IMR-90 (cell line): ENCODE measurements at regions not wholly inside any gene's neighbourhood (a gene's known extent, or its start where the extent isn't known, plus 50 kb on each side); places are given as distances from the start of the nearest gene placed in this dataset.

Experiments
- ATAC-seq: fragments of 200-7000 bp; cut with Tn5 transposase; 2 replicates; pipeline ENCODE4 v1.9.1; 2020; ENCODE audit warnings: low read depth, mild to moderate bottlenecking, moderate library complexity
- BruUV-seq: library from RNA; stranded (reverse); fragments of 400-500 nt; replicated peaks from 2 replicates; lab custom pipeline; 2021; lab: Mats Ljungman, UMichigan
- CTCF ChIA-PET: fragments of 300-600 bp; formaldehyde crosslinking; extraction: SDS; loops from one replicate; lab custom pipeline; 2021; ENCODE audit warnings: antibody characterized with exemption; lab: Yijun Ruan, JAX
- POLR2A ChIA-PET: fragments of 300-600 bp; sonication (Branson Sonifier 250); formaldehyde crosslinking; loops from one replicate; lab custom pipeline; 2022; ENCODE audit warnings: antibody characterized with exemption; ENCODE audit not compliant: unreplicated experiment; lab: Charles Lee
- DNase-seq: peaks from one replicate; pipeline ENCODE4 v3.0.0; 2013
- H2AFZ ChIP-seq: replicated peaks from 2 replicates; pipeline ENCODE3; 2013; ENCODE audit warnings: low read length, mild to moderate bottlenecking; ENCODE audit not compliant: poor library complexity
- H2AK5ac ChIP-seq: 2 replicates; pipeline ENCODE4 v1.6.1; 2013; ENCODE audit warnings: low read depth, low read length, inconsistent platforms
- H2AK9ac ChIP-seq: replicated peaks from 2 replicates; pipeline ENCODE3; 2013; ENCODE audit warnings: mild to moderate bottlenecking, low read depth, low read length, moderate library complexity; ENCODE audit not compliant: poor library complexity
- H2BK120ac ChIP-seq: 2 replicates; pipeline ENCODE4 v1.6.1; 2013; ENCODE audit warnings: low read depth, low read length, inconsistent platforms
- H2BK15ac ChIP-seq: 3 replicates; pipeline ENCODE4 v1.6.1; 2013; ENCODE audit warnings: low read depth, low read length, inconsistent platforms
- H2BK20ac ChIP-seq: 2 replicates; pipeline ENCODE4 v1.6.1; 2013; ENCODE audit warnings: low read depth, mild to moderate bottlenecking, inconsistent platforms, low read length, moderate library complexity
- H2BK5ac ChIP-seq: 2 replicates; pipeline ENCODE4 v1.6.1; 2013; ENCODE audit warnings: mild to moderate bottlenecking, low read depth, low read length, inconsistent platforms; ENCODE audit not compliant: poor library complexity, severe bottlenecking
- H3K14ac ChIP-seq: replicated peaks from 2 replicates; pipeline ENCODE4 v1.6.1; 2013; ENCODE audit warnings: low read depth, low read length, inconsistent platforms
- H3K18ac ChIP-seq: 2 replicates; pipeline ENCODE4 v1.6.1; 2013; ENCODE audit warnings: low read depth, low read length, control low read depth
- H3K23ac ChIP-seq: 2 replicates; pipeline ENCODE4 v1.6.1; 2013; ENCODE audit warnings: low read depth, low read length, inconsistent platforms
- H3K27ac ChIP-seq: 2 replicates; pipeline ENCODE4 v1.5.1; 2013; ENCODE audit warnings: mild to moderate bottlenecking, control low read depth, low read length; ENCODE audit not compliant: insufficient read depth
- H3K27me3 ChIP-seq: 2 replicates; pipeline ENCODE4 v1.6.1; 2013; ENCODE audit warnings: low read length; ENCODE audit not compliant: control insufficient read depth, insufficient read depth
- H3K36me3 ChIP-seq: 2 replicates; pipeline ENCODE4 v1.6.1; 2013; ENCODE audit warnings: low read length, mixed read lengths; ENCODE audit not compliant: control insufficient read depth, insufficient read depth
- H3K4ac ChIP-seq: 2 replicates; pipeline ENCODE4 v1.6.1; 2013; ENCODE audit warnings: low read depth, low read length, inconsistent platforms
- H3K4me1 ChIP-seq: 2 replicates; pipeline ENCODE4 v1.6.1; 2013; ENCODE audit warnings: low read length, mixed read lengths; ENCODE audit not compliant: control insufficient read depth, insufficient read depth
- H3K4me2 ChIP-seq: 2 replicates; pipeline ENCODE4 v1.6.1; 2013; ENCODE audit warnings: low read depth, mild to moderate bottlenecking, control low read depth, low read length, moderate library complexity
- H3K4me3 ChIP-seq: 2 replicates; pipeline ENCODE4 v1.5.1; 2013; ENCODE audit warnings: low read depth, mild to moderate bottlenecking, control low read depth, low read length, moderate library complexity; ENCODE audit not compliant: insufficient read depth
- H3K56ac ChIP-seq: 2 replicates; pipeline ENCODE4 v1.6.1; 2013; ENCODE audit warnings: low read length, inconsistent platforms; ENCODE audit not compliant: insufficient read depth; ENCODE audit errors: extremely low read depth
- H3K79me1 ChIP-seq, 2 experiments: 2 replicates each; pipeline ENCODE4 v1.6.1; 2013; ENCODE audit warnings: low read length in 2 of 2, inconsistent platforms in 1 of 2, low read depth in 1 of 2
- H3K9ac ChIP-seq: 2 replicates; pipeline ENCODE4 v1.6.1; 2013; ENCODE audit warnings: low read depth, low read length, control low read depth
- H3K9me1 ChIP-seq: 2 replicates; pipeline ENCODE4 v1.6.1; 2013; ENCODE audit warnings: low read length, inconsistent platforms; ENCODE audit not compliant: insufficient read depth
- H3K9me3 ChIP-seq: 2 replicates; pipeline ENCODE4 v1.6.1; 2013; ENCODE audit warnings: low read length; ENCODE audit not compliant: control insufficient read depth, insufficient read depth
- H4K20me1 ChIP-seq: 2 replicates; pipeline ENCODE4 v1.6.1; 2013; ENCODE audit warnings: low read length, inconsistent platforms; ENCODE audit not compliant: insufficient read depth
- H4K5ac ChIP-seq: 2 replicates; pipeline ENCODE4 v1.6.1; 2013; ENCODE audit warnings: mild to moderate bottlenecking, low read depth, low read length, control low read depth
- H4K8ac ChIP-seq, 2 experiments: 2 replicates each; pipeline ENCODE4 v1.6.1; 2013; ENCODE audit warnings: low read depth in 2 of 2, low read length in 2 of 2, control low read depth in 1 of 2, inconsistent platforms in 1 of 2
- H4K91ac ChIP-seq: 2 replicates; pipeline ENCODE4 v1.6.1; 2013; ENCODE audit warnings: low read depth, low read length, inconsistent platforms; ENCODE audit not compliant: insufficient read depth
- BHLHE40 ChIP-seq: fragments of 150-350 bp; IDR thresholded peaks from 2 replicates; pipeline ENCODE4 v1.6.1; 2016; ENCODE audit warnings: mild to moderate bottlenecking, low read depth, low read length
- CEBPB ChIP-seq: IDR thresholded peaks from 2 replicates; pipeline ENCODE4 v1.6.1; 2012; ENCODE audit warnings: low read depth, low read length, improper control_type of control experiment
- CHD1 ChIP-seq: IDR thresholded peaks from 2 replicates; pipeline ENCODE4 v1.6.1; 2012; ENCODE audit warnings: low read depth, low read length, improper control_type of control experiment
- CTCF ChIP-seq: conservative IDR thresholded peaks from 2 replicates; pipeline ENCODE4 v1.5.1; 2012; ENCODE audit warnings: mild to moderate bottlenecking, low read depth, low read length, improper control_type of control experiment
- ELK1 ChIP-seq: fragments of 150-350 bp; IDR thresholded peaks from 2 replicates; pipeline ENCODE4 v1.6.1; 2016; ENCODE audit warnings: low read depth, mild to moderate bottlenecking, low read length, moderate library complexity, borderline replicate concordance
- FOS ChIP-seq: fragments of 150-350 bp; IDR thresholded peaks from 2 replicates; pipeline ENCODE4 v1.6.1; 2016; ENCODE audit warnings: low read depth, low read length
- MAFK ChIP-seq: IDR thresholded peaks from 2 replicates; pipeline ENCODE4 v1.6.1; 2012; ENCODE audit warnings: low read depth, low read length, improper control_type of control experiment
- MAZ ChIP-seq: IDR thresholded peaks from 2 replicates; pipeline ENCODE4 v1.6.1; 2012; ENCODE audit warnings: low read depth, mild to moderate bottlenecking, low read length, improper control_type of control experiment, moderate library complexity, borderline replicate concordance
- MXI1 ChIP-seq: IDR thresholded peaks from 2 replicates; pipeline ENCODE4 v1.6.1; 2012; ENCODE audit warnings: low read depth, mild to moderate bottlenecking, low read length, moderate library complexity, borderline replicate concordance
- NFE2L2 ChIP-seq: fragments of 150-350 bp; IDR thresholded peaks from 2 replicates; pipeline ENCODE4 v1.6.1; 2016; ENCODE audit warnings: low read depth, mild to moderate bottlenecking, low read length
- POLR2A ChIP-seq: IDR thresholded peaks from 2 replicates; pipeline ENCODE4 v1.6.1; 2012; ENCODE audit warnings: mild to moderate bottlenecking, low read depth, low read length
- RAD21 ChIP-seq: IDR thresholded peaks from 2 replicates; pipeline ENCODE4 v1.6.1; 2012; ENCODE audit warnings: low read length, improper control_type of control experiment
- RCOR1 ChIP-seq: IDR thresholded peaks from 2 replicates; pipeline ENCODE4 v1.6.1; 2012; ENCODE audit warnings: mild to moderate bottlenecking, low read length, improper control_type of control experiment; ENCODE audit not compliant: insufficient replicate concordance
- RFX5 ChIP-seq: IDR thresholded peaks from 2 replicates; pipeline ENCODE4 v1.8.0; 2012; ENCODE audit warnings: low read depth, mild to moderate bottlenecking, low read length, moderate library complexity
- SMC3 ChIP-seq: fragments of 150-350 bp; IDR thresholded peaks from 2 replicates; pipeline ENCODE4 v1.6.1; 2016; ENCODE audit warnings: low read depth, mild to moderate bottlenecking, antibody characterized with exemption, low read length, moderate library complexity
- USF2 ChIP-seq: fragments of 150-350 bp; IDR thresholded peaks from 2 replicates; pipeline ENCODE4 v1.6.1; 2017; ENCODE audit warnings: mild to moderate bottlenecking, antibody characterized with exemption, low read length, low read depth
- WGBS, 2 experiments: methylation state at CpG; one replicate each; pipeline versions ENCODE4 v1.1.5 to v1.1.7; 2013; ENCODE audit warnings: missing lambda C conversion rate in 2 of 2; ENCODE audit not compliant: insufficient read length in 1 of 2; ENCODE audit errors: extremely low coverage in 2 of 2; 5-methylcytosine and 5-hydroxymethylcytosine counted together
- dilution Hi-C: fragments of 300-500 bp; cut with HindIII; formaldehyde crosslinking; loops from one replicate; pipeline ENCODE4 v1.14.3; 2018; ENCODE audit warnings: low sequenced_read_pairs; ENCODE audit not compliant: unreplicated experiment
- in situ Hi-C: fragments of 300-500 bp; cut with MboI; formaldehyde crosslinking; loops from 3 replicates; pipeline ENCODE4 v1.14.3; 2019; ENCODE audit warnings: low sequenced_read_pairs, inconsistent platforms, mixed read lengths
- intact Hi-C: fragments of 100-400 bp; cut with micrococcal nuclease; formaldehyde crosslinking; loops from 2 replicates; pipeline ENCODE4 v1.10.0; 2022

- Histone ChIP-seq H2BK15ac (no peak overlapping the region), H3K27ac (no peak overlapping the region), H3K4me2 (no peak overlapping the region), H3K9ac (no peak overlapping the region), H2AK5ac (no peak overlapping the region), H3K79me1 (no peaks in the 10 kb centered on the region), H3K4me1 (no peaks in the 10 kb centered on the region), H4K5ac (no peak overlapping the region), H4K91ac (no peak overlapping the region), H3K14ac (no peak overlapping the region), H4K20me1 (no peaks in the 10 kb centered on the region), H3K23ac (no peak overlapping the region), H3K27me3 (no peaks in the 10 kb centered on the region), H2BK20ac (no peak overlapping the region), H2AFZ (no peak overlapping the region), H3K36me3 (no peaks in the 10 kb centered on the region), H3K4ac (no peak overlapping the region), H3K9me3 (peaks cover 5% of the 10 kb centered on the region; the same call in 1 of the 2 replicates), H4K8ac (no peak overlapping the region), H3K56ac (no peak overlapping the region), H2BK5ac (no peak overlapping the region), H3K4me3 (no peak overlapping the region), H3K9me1 (no peaks in the 10 kb centered on the region), H2AK9ac (no peak overlapping the region), H3K18ac (no peak overlapping the region), H2BK120ac (no peak overlapping the region)
- TF ChIP-seq MAZ (no peak), CHD1 (no peak), USF2 (no peak), RFX5 (no peak), ELK1 (no peak), NFE2L2 (no peak), RCOR1 (no peak), SMC3 (no peak), CTCF (no peak), MXI1 (no peak), BHLHE40 (no peak), MAFK (no peak), RAD21 (no peak), FOS (no peak), POLR2A (no peak), CEBPB (no peak)
- ATAC-seq (no peak), DNase-seq (no peak)
- POLR2A ChIA-PET, result no interaction called here
- in situ Hi-C loops (no loop called here), dilution Hi-C loops (no loop called here), intact Hi-C loops (no loop called here)
- no TSS peak for BruUV-seq
- WGBS, 2 experiments, result 60% methylated on average over 1 of the region's 4 CpGs; no CpG with 5 or more reads in 1 of the 2 experiments
- CTCF ChIA-PET, result no interaction called here
These were observed 448.6 kb upstream of the ATP10A start for GRCh38 chr15:26311710-26312236.
